Vagina (tissue), 2 donors: ENCODE measurements at regions not wholly inside any gene's neighbourhood (a gene's known extent, or its start where the extent isn't known, plus 50 kb on each side); places are given as distances from the start of the nearest gene placed in this dataset.

ENCODE experiments used
- DNase-seq, 2 donors: peaks; one replicate each; pipeline ENCODE4 v3.0.0-alpha.2; 2017; ENCODE audit errors: extremely low spot score in 2 of 2
- H3K27ac ChIP-seq: fragments of 200-600 bp; sonication (generic); one replicate; pipeline ENCODE4 v1.5.1; 2019
- H3K27me3 ChIP-seq: fragments of 200-600 bp; sonication (generic); one replicate; pipeline ENCODE4 v1.5.1; 2019
- H3K36me3 ChIP-seq, 2 donors: fragments of 200-600 bp; sonication (generic); one replicate each; pipeline ENCODE4 v1.5.1; 2017 to 2019
- H3K4me1 ChIP-seq: fragments of 200-600 bp; sonication (generic); one replicate; pipeline ENCODE4 v1.5.1; 2019
- H3K4me3 ChIP-seq, 2 donors: fragments of 200-600 bp; sonication (generic); 1 replicate in 1 of 2; 2 replicates in 1 of 2; pipeline ENCODE4 v1.5.1; 2016 to 2019
- H3K9me3 ChIP-seq: fragments of 200-600 bp; sonication (generic); one replicate; pipeline ENCODE4 v1.5.1; 2019
- CTCF ChIP-seq, 3 experiments: fragments of 450-650 bp in 2 of 3; fragments of 200-600 bp in 1 of 3; sonication (generic) in 1 of 3; IDR thresholded peaks; one replicate each; pipeline ENCODE4 v1.5.1; 2017 to 2019; ENCODE audit warnings: antibody characterized with exemption in 3 of 3, mild to moderate bottlenecking in 2 of 3, moderate library complexity in 2 of 3
- POLR2A ChIP-seq, 2 donors: fragments of 450-650 bp; IDR thresholded peaks; one replicate each; pipeline ENCODE4 v1.6.1; 2017; ENCODE audit warnings: antibody characterized with exemption in 2 of 2, mild to moderate bottlenecking in 2 of 2, moderate library complexity in 2 of 2
- POLR2AphosphoS5 ChIP-seq, 2 donors: sonication (generic); formaldehyde crosslinking; IDR thresholded peaks; one replicate each; pipeline ENCODE4 v1.9.0; 2017; ENCODE audit warnings: antibody characterized with exemption in 2 of 2, mild to moderate bottlenecking in 2 of 2, low read depth in 1 of 2; ENCODE audit not compliant: insufficient read depth in 1 of 2
- intact Hi-C: fragments of 100-400 bp; cut with DNase I; formaldehyde crosslinking; loops from one replicate; pipeline ENCODE4 v1.15.1; 2023

GRCh38 chr10:108791794-108792474, 1131.4 kb downstream of the XPNPEP1 start:
- no peak overlapping the region for H3K27ac ChIP-seq
- no peak overlapping the region for H3K4me3 ChIP-seq
- TF ChIP-seq CTCF (IDR thresholded peaks at IDR 0.05) (no peak), POLR2AphosphoS5 (IDR thresholded peaks at IDR 0.05; ENCODE audit: insufficient read depth in 1 of 2, low read depth in 1 of 2) (no peak), POLR2A (IDR thresholded peaks at IDR 0.05) (no peak)
- intact Hi-C loops: no loop called here
- no peaks in the 10 kb centered on the region for H3K9me3 ChIP-seq
- H3K4me1 ChIP-seq: no peaks in the 10 kb centered on the region
- H3K27me3 ChIP-seq: no peaks in the 10 kb centered on the region
- DNase-seq: no peak
- H3K36me3 ChIP-seq: no peaks in the 10 kb centered on the region

GRCh38 chr10:108791030-108791429, 1132.3 kb downstream of the XPNPEP1 start:
- intact Hi-C loops: no loop called here
- DNase-seq: no peak
- H3K36me3 ChIP-seq: no peaks in the 10 kb centered on the region
- H3K4me3 ChIP-seq: no peak overlapping the region
- H3K9me3 ChIP-seq: no peaks in the 10 kb centered on the region
- H3K27ac ChIP-seq: no peak overlapping the region
- no peaks in the 10 kb centered on the region for H3K27me3 ChIP-seq
- TF ChIP-seq POLR2A (IDR thresholded peaks at IDR 0.05): no peak
- no peak for TF ChIP-seq POLR2AphosphoS5 (IDR thresholded peaks at IDR 0.05; ENCODE audit: insufficient read depth in 1 of 2, low read depth in 1 of 2)
- no peak for TF ChIP-seq CTCF (IDR thresholded peaks at IDR 0.05)
- H3K4me1 ChIP-seq: no peaks in the 10 kb centered on the region

GRCh38 chr10:108789919-108790318, 1133.4 kb downstream of the XPNPEP1 start:
- no peak for DNase-seq
- no peak for TF ChIP-seq POLR2A (IDR thresholded peaks at IDR 0.05)
- TF ChIP-seq CTCF (IDR thresholded peaks at IDR 0.05): no peak
- TF ChIP-seq POLR2AphosphoS5 (IDR thresholded peaks at IDR 0.05; ENCODE audit: insufficient read depth in 1 of 2, low read depth in 1 of 2): no peak
- Histone ChIP-seq H3K4me1 (no peaks in the 10 kb centered on the region), H3K9me3 (no peaks in the 10 kb centered on the region), H3K4me3 (no peak overlapping the region), H3K27me3 (no peaks in the 10 kb centered on the region), H3K27ac (no peak overlapping the region), H3K36me3 (no peaks in the 10 kb centered on the region)
- intact Hi-C loops: no loop called here

- H3K9me3 ChIP-seq: no peaks in the 10 kb centered on the region
- H3K36me3 ChIP-seq: no peaks in the 10 kb centered on the region
- intact Hi-C loops: no loop called here
- TF ChIP-seq CTCF (IDR thresholded peaks at IDR 0.05): no peak
- no peak for TF ChIP-seq POLR2AphosphoS5 (IDR thresholded peaks at IDR 0.05; ENCODE audit: insufficient read depth in 1 of 2, low read depth in 1 of 2)
- no peak for TF ChIP-seq POLR2A (IDR thresholded peaks at IDR 0.05)
- H3K4me3 ChIP-seq: no peak overlapping the region
- H3K4me1 ChIP-seq: no peaks in the 10 kb centered on the region
- H3K27me3 ChIP-seq: no peaks in the 10 kb centered on the region
- no peak for DNase-seq
- no peak overlapping the region for H3K27ac ChIP-seq
These were observed 1134.0 kb downstream of the XPNPEP1 start for GRCh38 chr10:108789336-108789735.

- H3K36me3 ChIP-seq: no peaks in the 10 kb centered on the region
- no peak overlapping the region for H3K4me3 ChIP-seq
- DNase-seq: no peak
- H3K27me3 ChIP-seq: no peaks in the 10 kb centered on the region
- H3K9me3 ChIP-seq: no peaks in the 10 kb centered on the region
- H3K27ac ChIP-seq: no peak overlapping the region
- no peak for TF ChIP-seq POLR2AphosphoS5 (IDR thresholded peaks at IDR 0.05; ENCODE audit: insufficient read depth in 1 of 2, low read depth in 1 of 2)
- TF ChIP-seq POLR2A (IDR thresholded peaks at IDR 0.05): no peak
- no peak for TF ChIP-seq CTCF (IDR thresholded peaks at IDR 0.05)
- intact Hi-C loops: no loop called here
- no peaks in the 10 kb centered on the region for H3K4me1 ChIP-seq
These were observed 1134.4 kb downstream of the XPNPEP1 start for GRCh38 chr10:108788891-108789290.
